ENCODE measurements at regions not wholly inside any gene's neighbourhood (a gene's known extent, or its start where the extent isn't known, plus 50 kb on each side); places are given as distances from the start of the nearest gene placed in this dataset.
"Not testable (repeated sequence)": the region's sequence is repeated elsewhere in the genome, so short reads cannot be mapped to it uniquely, and the experiment has no call there.

- Histone ChIP-seq H3K9ac (ENCODE audit: extremely low read depth, low read length, poor library complexity, severe bottlenecking) (no peak overlapping the region), H3K4me1 (ENCODE audit: control insufficient read depth, insufficient read depth, low read length) (no peaks in the 10 kb centered on the region), H3K27me3 (ENCODE audit: control insufficient read depth, insufficient read depth, low read length, poor library complexity, severe bottlenecking) (no peaks in the 10 kb centered on the region), H3K4me3 (ENCODE audit: low read length) (no peak overlapping the region), H3K9me3 (ENCODE audit: control insufficient read depth, low read length) (no peaks in the 10 kb centered on the region), H3K36me3 (ENCODE audit: control insufficient read depth, insufficient read depth, low read length) (no peaks in the 10 kb centered on the region), H3K27ac (ENCODE audit: low read depth, low read length) (no peak overlapping the region)
- Mint-ChIP-seq H3K9me3 (peaks cover 49% of the 10 kb centered on the region), H3K27ac (no peak overlapping the region), H3K4me1 (no peaks in the 10 kb centered on the region), H3K27me3 (ENCODE audit: insufficient read depth) (no peaks in the 10 kb centered on the region), H3K4me3 (no peak overlapping the region), H3K36me3 (ENCODE audit: low read depth) (no peaks in the 10 kb centered on the region)
- TF ChIP-seq CTCF (conservative IDR thresholded peaks at IDR 0.05), result no peak
- 80 to 93% methylated on average over 1 to 3 of the region's 3 CpGs for whole genome bisulfite sequencing, 2 experiments (ENCODE audit: insufficient coverage in 1 of 2, insufficient read length in 1 of 2)
- DNase-seq, result no peak
These were observed 137.9 kb downstream of the VSIG4 start for GRCh38 chrX:65902011-65902410.

- DNase-seq, result no peak
- Histone ChIP-seq H3K4me1 (ENCODE audit: control insufficient read depth, insufficient read depth, low read length) (no peaks in the 10 kb centered on the region), H3K36me3 (ENCODE audit: control insufficient read depth, insufficient read depth, low read length) (no peaks in the 10 kb centered on the region), H3K9ac (ENCODE audit: extremely low read depth, low read length, poor library complexity, severe bottlenecking) (no peak overlapping the region), H3K4me3 (ENCODE audit: low read length) (no peak overlapping the region), H3K27me3 (ENCODE audit: control insufficient read depth, insufficient read depth, low read length, poor library complexity, severe bottlenecking) (no peaks in the 10 kb centered on the region), H3K27ac (ENCODE audit: low read depth, low read length) (no peak overlapping the region), H3K9me3 (ENCODE audit: control insufficient read depth, low read length) (no peaks in the 10 kb centered on the region)
- H3K27me3 Mint-ChIP-seq (ENCODE audit: insufficient read depth), result no peaks in the 10 kb centered on the region
- H3K9me3 Mint-ChIP-seq, result peaks cover 50% of the 10 kb centered on the region
- no peak for TF ChIP-seq CTCF (conservative IDR thresholded peaks at IDR 0.05)
- no peaks in the 10 kb centered on the region for H3K4me1 Mint-ChIP-seq
- H3K4me3 Mint-ChIP-seq, result no peak overlapping the region
- no peak overlapping the region for H3K27ac Mint-ChIP-seq
- H3K36me3 Mint-ChIP-seq (ENCODE audit: low read depth), result no peaks in the 10 kb centered on the region
- WGBS, 2 experiments (ENCODE audit: insufficient coverage in 1 of 2, insufficient read length in 1 of 2), result 83 to 89% methylated on average over 1 to 3 of the region's 3 CpGs
These were observed 138.7 kb downstream of the VSIG4 start for GRCh38 chrX:65900850-65901844.

- DNase-seq, result no peak
- no peak for TF ChIP-seq CTCF (conservative IDR thresholded peaks at IDR 0.05)
- H3K4me1 ChIP-seq (ENCODE audit: control insufficient read depth, insufficient read depth, low read length), result no peaks in the 10 kb centered on the region
- Mint-ChIP-seq H3K27me3 (ENCODE audit: insufficient read depth) (peaks cover 3% of the 10 kb centered on the region), H3K4me3 (no peak overlapping the region), H3K36me3 (ENCODE audit: low read depth) (no peaks in the 10 kb centered on the region), H3K9me3 (peaks cover 52% of the 10 kb centered on the region), H3K27ac (no peak overlapping the region), H3K4me1 (no peaks in the 10 kb centered on the region)
- no peak overlapping the region for H3K27ac ChIP-seq (ENCODE audit: low read depth, low read length)
- no peaks in the 10 kb centered on the region for H3K27me3 ChIP-seq (ENCODE audit: control insufficient read depth, insufficient read depth, low read length, poor library complexity, severe bottlenecking)
- H3K4me3 ChIP-seq (ENCODE audit: low read length), result no peak overlapping the region
- 90 to 93% methylated on average over 2 to 8 of the region's 8 CpGs for WGBS, 2 experiments (ENCODE audit: insufficient coverage in 1 of 2, insufficient read length in 1 of 2)
- H3K9ac ChIP-seq (ENCODE audit: extremely low read depth, low read length, poor library complexity, severe bottlenecking), result no peak overlapping the region
- H3K9me3 ChIP-seq (ENCODE audit: control insufficient read depth, low read length), result no peaks in the 10 kb centered on the region
- H3K36me3 ChIP-seq (ENCODE audit: control insufficient read depth, insufficient read depth, low read length), result no peaks in the 10 kb centered on the region
These were observed 145.7 kb downstream of the VSIG4 start for GRCh38 chrX:65894133-65894532.

GRCh38 chrX:65891817-65892216 lies 148.1 kb downstream of the VSIG4 start:
- not testable (repeated sequence) for H3K27ac ChIP-seq (ENCODE audit: low read depth, low read length); H3K36me3 Mint-ChIP-seq (ENCODE audit: low read depth); H3K27me3 Mint-ChIP-seq (ENCODE audit: insufficient read depth); H3K27me3 ChIP-seq (ENCODE audit: control insufficient read depth, insufficient read depth, low read length, poor library complexity, severe bottlenecking); H3K4me1 Mint-ChIP-seq; H3K27ac Mint-ChIP-seq; H3K4me1 ChIP-seq (ENCODE audit: control insufficient read depth, insufficient read depth, low read length); H3K9me3 ChIP-seq (ENCODE audit: control insufficient read depth, low read length); H3K4me3 ChIP-seq (ENCODE audit: low read length); H3K36me3 ChIP-seq (ENCODE audit: control insufficient read depth, insufficient read depth, low read length); H3K4me3 Mint-ChIP-seq; H3K9ac ChIP-seq (ENCODE audit: extremely low read depth, low read length, poor library complexity, severe bottlenecking); DNase-seq
- 100% methylated on average over 2 of the region's 2 CpGs; no CpG with 5 or more reads in 1 of the 2 experiments for WGBS, 2 experiments (ENCODE audit: insufficient coverage in 1 of 2, insufficient read length in 1 of 2)
- peaks cover 55% of the 10 kb centered on the region for H3K9me3 Mint-ChIP-seq

- not testable (repeated sequence) for H3K36me3 Mint-ChIP-seq (ENCODE audit: low read depth); H3K9ac ChIP-seq (ENCODE audit: extremely low read depth, low read length, poor library complexity, severe bottlenecking); H3K4me1 Mint-ChIP-seq; H3K4me3 Mint-ChIP-seq; H3K27ac Mint-ChIP-seq; H3K27me3 Mint-ChIP-seq (ENCODE audit: insufficient read depth); H3K4me3 ChIP-seq (ENCODE audit: low read length); H3K27ac ChIP-seq (ENCODE audit: low read depth, low read length); DNase-seq; H3K36me3 ChIP-seq (ENCODE audit: control insufficient read depth, insufficient read depth, low read length); H3K9me3 ChIP-seq (ENCODE audit: control insufficient read depth, low read length); H3K4me1 ChIP-seq (ENCODE audit: control insufficient read depth, insufficient read depth, low read length); H3K27me3 ChIP-seq (ENCODE audit: control insufficient read depth, insufficient read depth, low read length, poor library complexity, severe bottlenecking)
- 92% methylated on average over 1 of the region's 1 CpG; no CpG with 5 or more reads in 1 of the 2 experiments for WGBS, 2 experiments (ENCODE audit: insufficient coverage in 1 of 2, insufficient read length in 1 of 2)
- H3K9me3 Mint-ChIP-seq, result peaks cover 50% of the 10 kb centered on the region
These were observed 151.7 kb downstream of the VSIG4 start for GRCh38 chrX:65888150-65888549.

Data from endodermal cell (in vitro differentiated cells).